K562 (cell line): ENCODE measurements at regions not wholly inside any gene's neighbourhood (a gene's known extent, or its start where the extent isn't known, plus 50 kb on each side); places are given as distances from the start of the nearest gene placed in this dataset.

ENCODE experiments used
- ATAC-seq: fragments of 200-7000 bp; cut with Tn5 transposase; 3 replicates; pipeline ENCODE4 v1.9.1; 2020; ENCODE audit warnings: moderate library complexity
- BruUV-seq: library from RNA; stranded (reverse); fragments of 400-500 nt; replicated peaks from 2 replicates; lab custom pipeline; 2021; lab: Mats Ljungman, UMichigan
- CTCF ChIA-PET: fragments of 300-600 bp; formaldehyde crosslinking; extraction: SDS; loops from one replicate; lab custom pipeline; 2021; ENCODE audit warnings: low intra/inter-chr PET ratio; lab: Yijun Ruan, JAX
- POLR2A ChIA-PET: fragments of 300-600, 350-650 bp; sonication (Branson Sonifier 250); formaldehyde crosslinking; extraction: SDS; loops from one replicate; lab custom pipeline; 2021; ENCODE audit warnings: antibody characterized with exemption, inconsistent platforms; lab: Yijun Ruan, JAX
- DNase-seq, 4 experiments: peaks; one replicate each; pipeline versions ENCODE4 v3.0.0 to v3.0.0-alpha.2; 2011 to 2018; ENCODE audit warnings: low spot score in 3 of 4, mixed read lengths in 3 of 4; ENCODE audit errors: extremely low read depth in 1 of 4
- FAIRE-seq: peaks from 2 replicates; lab custom pipeline; 2011; peaks lifted over from hg19 to GRCh38; lab: Jason Lieb, UNC
- H2AFZ ChIP-seq: 2 replicates; pipeline ENCODE4 v1.6.0; 2011; ENCODE audit warnings: low read depth, low read length, control low read depth, inconsistent platforms
- H3K27ac ChIP-seq: fragments of 200-600 bp; 3 replicates; pipeline ENCODE4 v1.8.0; 2011; ENCODE audit warnings: low read depth, mild to moderate bottlenecking, control low read depth, inconsistent platforms, low read length, moderate library complexity, mixed read lengths; ENCODE audit errors: extremely low read depth
- H3K27me3 ChIP-seq, 2 experiments: fragments of 300-600 bp in 1 of 2; 2 replicates in 1 of 2; 3 replicates in 1 of 2; pipeline versions ENCODE4 v1.6.0 to v1.8.0; 2011; ENCODE audit warnings: inconsistent platforms in 2 of 2, low read length in 2 of 2, mild to moderate bottlenecking in 1 of 2, mixed read lengths in 1 of 2, moderate library complexity in 1 of 2; ENCODE audit not compliant: control insufficient read depth in 2 of 2, insufficient read depth in 2 of 2
- H3K36me3 ChIP-seq: fragments of 300-600 bp; 3 replicates; pipeline ENCODE4 v1.8.0; 2011; ENCODE audit warnings: mild to moderate bottlenecking, low read length, inconsistent platforms; ENCODE audit not compliant: control insufficient read depth, insufficient read depth
- H3K4me1 ChIP-seq, 2 experiments: fragments of 200-600 bp in 1 of 2; replicated peaks in 1 of 2; 2 replicates in 1 of 2; 3 replicates in 1 of 2; pipeline versions ENCODE4 v1.5.1 to v1.8.0; 2011; ENCODE audit warnings: inconsistent platforms in 2 of 2, low read length in 2 of 2, mild to moderate bottlenecking in 1 of 2, mixed read lengths in 1 of 2, moderate library complexity in 1 of 2; ENCODE audit not compliant: control insufficient read depth in 2 of 2, insufficient read depth in 2 of 2
- H3K4me2 ChIP-seq: 2 replicates; pipeline ENCODE4 v1.6.1; 2011; ENCODE audit warnings: low read length, control low read depth, inconsistent platforms, mixed read lengths; ENCODE audit not compliant: insufficient read depth
- H3K4me3 ChIP-seq: fragments of 200-600 bp; sonication (generic), shearing (Covaris generic); 2 replicates; pipeline ENCODE4 v1.5.1; 2016; ENCODE audit warnings: control low read depth, inconsistent platforms
- H3K79me2 ChIP-seq: fragments of 200-600 bp; 3 replicates; pipeline ENCODE4 v1.8.0; 2011; ENCODE audit warnings: low read length, inconsistent platforms; ENCODE audit not compliant: control insufficient read depth, insufficient read depth
- H3K9ac ChIP-seq, 2 experiments: 2 replicates each; pipeline versions ENCODE4 v1.6.0 to v1.6.1; 2011; ENCODE audit warnings: low read depth in 2 of 2, low read length in 2 of 2, control low read depth in 1 of 2, inconsistent platforms in 1 of 2, mild to moderate bottlenecking in 1 of 2, mixed read lengths in 1 of 2; ENCODE audit not compliant: insufficient read depth in 1 of 2
- H3K9me1 ChIP-seq: one replicate; pipeline ENCODE4 v1.6.0; 2011; ENCODE audit warnings: inconsistent platforms, mild to moderate bottlenecking, low read length, moderate library complexity; ENCODE audit not compliant: control insufficient read depth, insufficient read depth
- H3K9me3 ChIP-seq: replicated peaks from 2 replicates; pipeline ENCODE4 v1.5.1; 2011; ENCODE audit warnings: low read depth, low read length, inconsistent platforms; ENCODE audit not compliant: control insufficient read depth, insufficient read depth
- H4K20me1 ChIP-seq: replicated peaks from 2 replicates; pipeline ENCODE4 v1.6.1; 2011; ENCODE audit warnings: low read length, inconsistent platforms, mixed read lengths; ENCODE audit not compliant: control insufficient read depth, insufficient read depth
- HNRNPK ChIP-seq: fragments of 200-400 bp; formaldehyde crosslinking; IDR thresholded peaks from one replicate; pipeline ENCODE4 v1.6.1; 2018; ENCODE audit warnings: mild to moderate bottlenecking, low read depth, low read length; ENCODE audit not compliant: poor library complexity, severe bottlenecking
- JUN ChIP-seq, 2 experiments: sonication (generic) in 1 of 2; formaldehyde crosslinking in 1 of 2; IDR thresholded peaks; 2 replicates each; pipeline versions ENCODE4 v1.6.1 to v1.8.0; 2012 to 2022; ENCODE audit warnings: borderline replicate concordance in 2 of 2, mild to moderate bottlenecking in 2 of 2, improper control_type of control experiment in 1 of 2, low read depth in 1 of 2, low read length in 1 of 2, missing genetic modification reagents in 1 of 2
- MED1 ChIP-seq: sonication (generic); formaldehyde crosslinking; IDR thresholded peaks from 2 replicates; pipeline ENCODE4 v1.8.1; 2023; ENCODE audit warnings: missing genetic modification reagents, borderline replicate concordance
- MTA3 ChIP-seq: fragments of 450-650 bp; formaldehyde crosslinking; IDR thresholded peaks from 2 replicates; pipeline ENCODE4 v1.6.1; 2017; ENCODE audit warnings: mild to moderate bottlenecking, borderline replicate concordance
- NFXL1 ChIP-seq: fragments of 450-650 bp; formaldehyde crosslinking; IDR thresholded peaks from 2 replicates; pipeline ENCODE4 v1.4.0; 2021; ENCODE audit warnings: mild to moderate bottlenecking
- PCBP2 ChIP-seq: fragments of 200-400 bp; formaldehyde crosslinking; IDR thresholded peaks from 2 replicates; pipeline ENCODE4 v1.6.1; 2018; ENCODE audit warnings: low read length, low read depth, mild to moderate bottlenecking, moderate library complexity; ENCODE audit not compliant: poor library complexity, severe bottlenecking
- WGBS: fragments of 100-300 bp; shearing (Covaris generic); methylation state at CpG from one replicate; pipeline ENCODE4 v1.1.6; 2016; ENCODE audit warnings: low coverage, mixed read lengths; ENCODE audit not compliant: insufficient coverage; ENCODE audit errors: missing lambda C conversion rate; 5-methylcytosine and 5-hydroxymethylcytosine counted together
- in situ Hi-C: fragments of 300-500 bp; cut with MboI; formaldehyde crosslinking; loops from 4 replicates; pipeline ENCODE4 v1.15.0; 2018; ENCODE audit warnings: inconsistent platforms, mixed read lengths
- intact Hi-C: fragments of 100-400 bp; cut with micrococcal nuclease; formaldehyde crosslinking; loops from 2 replicates; pipeline ENCODE4 v1.14.2; 2022
- TF ChIP-seq, protein P1 (sequence below): sonication (generic); IDR thresholded peaks from 2 replicates; pipeline ENCODE4 v1.6.1; 2016
- TF ChIP-seq, protein P2 (sequence below): IDR thresholded peaks from 2 replicates; pipeline ENCODE4 v1.6.1; 2016; ENCODE audit warnings: missing genetic modification characterization, missing compliant biosample characterization
- TF ChIP-seq, protein P3 (sequence below): fragments of 450-650 bp; formaldehyde crosslinking; IDR thresholded peaks from 2 replicates; pipeline ENCODE4 v1.4.0; 2022; ENCODE audit warnings: missing genetic modification characterization

DNA sequence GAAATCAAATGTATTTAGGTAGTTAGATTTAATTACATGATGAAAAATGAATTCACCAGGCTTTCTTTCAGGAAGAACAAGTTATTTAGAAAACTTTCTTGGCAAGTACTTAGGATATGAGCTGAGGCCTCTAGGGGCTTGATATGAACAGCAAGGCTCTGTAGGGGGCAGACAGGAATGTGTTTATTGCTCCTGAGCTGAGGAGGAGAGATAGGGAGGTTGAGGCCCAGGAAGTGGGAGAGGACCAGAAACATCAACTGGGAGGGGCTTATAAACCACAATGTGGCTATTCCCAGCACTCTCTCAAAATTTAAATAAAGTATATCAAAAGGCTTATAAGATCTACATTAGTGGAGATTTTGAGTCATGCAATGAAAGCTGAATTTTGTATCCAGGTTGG is 154.0 kb upstream of the MAF start:
- in situ Hi-C loops, result no loop called here
- Histone ChIP-seq H3K4me2 (no peak overlapping the region), H3K4me1 (peaks cover 0 to 11% of the 10 kb centered on the region in 2 experiments; a peak in 2 of 5 replicates), H2AFZ (no peak overlapping the region), H3K36me3 (no peaks in the 10 kb centered on the region), H3K9me3 (no peaks in the 10 kb centered on the region), H4K20me1 (no peaks in the 10 kb centered on the region), H3K79me2 (no peaks in the 10 kb centered on the region), H3K27me3 (no peaks in the 10 kb centered on the region), H3K9me1 (no peaks in the 10 kb centered on the region), H3K9ac (no peak overlapping the region), H3K4me3 (no peak overlapping the region), H3K27ac (no peak overlapping the region)
- no peak for ATAC-seq
- no TSS peak for BruUV-seq
- no peak for TF ChIP-seq JUN (IDR thresholded peaks at IDR 0.05; ENCODE audit: borderline replicate concordance, low read depth, low read length)
- no peak for TF ChIP-seq JUN (CRISPR knock-in tag; IDR thresholded peaks at IDR 0.05; ENCODE audit: borderline replicate concordance)
- TF ChIP-seq MTA3, result no peak
- FAIRE-seq, result no peak
- CTCF ChIA-PET, result no interaction called here
- intact Hi-C loops, result no loop called here
- DNase-seq, result no peak
- POLR2A ChIA-PET, result interaction anchor here (1.1 to 1.7 kb wide), 2 partner anchors 9 to 10 kb away, joined by 4 to 5 read pairs; no protein-coding TSS in a partner anchor

DNA sequence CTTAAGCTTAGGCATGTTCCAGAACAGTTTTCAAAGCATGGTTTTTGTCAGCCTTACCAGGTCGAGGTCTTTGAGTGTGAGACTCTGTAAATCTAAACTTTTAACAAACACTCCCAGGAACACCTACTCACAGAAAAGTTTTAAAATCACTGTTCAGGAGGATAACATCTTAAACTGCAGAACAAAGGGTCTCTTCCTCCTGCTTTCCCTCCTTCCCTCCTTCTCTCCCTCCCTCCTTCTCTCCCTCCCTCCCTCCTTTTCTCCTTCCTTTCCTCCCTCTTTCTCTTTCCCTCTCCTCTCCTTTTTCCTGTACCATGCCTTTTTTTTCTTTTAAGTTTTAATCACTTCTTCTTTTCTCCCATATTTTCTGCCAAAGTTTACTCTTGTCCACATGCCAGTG is 153.5 kb upstream of the MAF start:
- peaks cover 0 to 11% of the 10 kb centered on the region in 2 experiments; a peak in 2 of 5 replicates for H3K4me1 ChIP-seq
- no peak for DNase-seq
- TF ChIP-seq HNRNPK (peak; percentile 17), PCBP2 (peak; percentile 75), MED1 (CRISPR knock-in tag) (no peak), NFXL1 (CRISPR knock-in tag) (no peak)
- TF ChIP-seq, protein P1, sequence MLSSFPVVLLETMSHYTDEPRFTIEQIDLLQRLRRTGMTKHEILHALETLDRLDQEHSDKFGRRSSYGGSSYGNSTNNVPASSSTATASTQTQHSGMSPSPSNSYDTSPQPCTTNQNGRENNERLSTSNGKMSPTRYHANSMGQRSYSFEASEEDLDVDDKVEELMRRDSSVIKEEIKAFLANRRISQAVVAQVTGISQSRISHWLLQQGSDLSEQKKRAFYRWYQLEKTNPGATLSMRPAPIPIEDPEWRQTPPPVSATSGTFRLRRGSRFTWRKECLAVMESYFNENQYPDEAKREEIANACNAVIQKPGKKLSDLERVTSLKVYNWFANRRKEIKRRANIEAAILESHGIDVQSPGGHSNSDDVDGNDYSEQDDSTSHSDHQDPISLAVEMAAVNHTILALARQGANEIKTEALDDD, result no peak
- TF ChIP-seq, protein P2, sequence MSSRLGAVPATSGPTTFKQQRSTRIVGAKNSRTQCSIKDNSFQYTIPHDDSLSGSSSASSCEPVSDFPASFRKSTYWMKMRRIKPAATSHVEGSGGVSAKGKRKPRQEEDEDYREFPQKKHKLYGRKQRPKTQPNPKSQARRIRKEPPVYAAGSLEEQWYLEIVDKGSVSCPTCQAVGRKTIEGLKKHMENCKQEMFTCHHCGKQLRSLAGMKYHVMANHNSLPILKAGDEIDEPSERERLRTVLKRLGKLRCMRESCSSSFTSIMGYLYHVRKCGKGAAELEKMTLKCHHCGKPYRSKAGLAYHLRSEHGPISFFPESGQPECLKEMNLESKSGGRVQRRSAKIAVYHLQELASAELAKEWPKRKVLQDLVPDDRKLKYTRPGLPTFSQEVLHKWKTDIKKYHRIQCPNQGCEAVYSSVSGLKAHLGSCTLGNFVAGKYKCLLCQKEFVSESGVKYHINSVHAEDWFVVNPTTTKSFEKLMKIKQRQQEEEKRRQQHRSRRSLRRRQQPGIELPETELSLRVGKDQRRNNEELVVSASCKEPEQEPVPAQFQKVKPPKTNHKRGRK, result peak; percentile 47; the same call in 1 of the 2 replicates
- TF ChIP-seq, protein P3, sequence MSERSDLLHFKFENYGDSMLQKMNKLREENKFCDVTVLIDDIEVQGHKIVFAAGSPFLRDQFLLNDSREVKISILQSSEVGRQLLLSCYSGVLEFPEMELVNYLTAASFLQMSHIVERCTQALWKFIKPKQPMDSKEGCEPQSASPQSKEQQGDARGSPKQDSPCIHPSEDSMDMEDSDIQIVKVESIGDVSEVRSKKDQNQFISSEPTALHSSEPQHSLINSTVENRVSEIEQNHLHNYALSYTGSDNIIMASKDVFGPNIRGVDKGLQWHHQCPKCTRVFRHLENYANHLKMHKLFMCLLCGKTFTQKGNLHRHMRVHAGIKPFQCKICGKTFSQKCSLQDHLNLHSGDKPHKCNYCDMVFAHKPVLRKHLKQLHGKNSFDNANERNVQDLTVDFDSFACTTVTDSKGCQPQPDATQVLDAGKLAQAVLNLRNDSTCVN, result 0 out of 2 replicates have a peak, but pooled peaks have one; percentile 9
- TF ChIP-seq, all 486 proteins: peak for 4
- Histone ChIP-seq H3K9ac (no peak overlapping the region), H3K4me3 (no peak overlapping the region), H3K9me1 (no peaks in the 10 kb centered on the region), H3K79me2 (no peaks in the 10 kb centered on the region), H3K27ac (no peak overlapping the region), H3K36me3 (no peaks in the 10 kb centered on the region), H3K4me2 (no peak overlapping the region), H3K27me3 (no peaks in the 10 kb centered on the region), H4K20me1 (no peaks in the 10 kb centered on the region), H3K9me3 (no peaks in the 10 kb centered on the region), H2AFZ (no peak overlapping the region)
- ATAC-seq, result no peak
- intact Hi-C loops, result no loop called here
- WGBS, result 0% methylated on average over 1 of the region's 1 CpG
- no peak for FAIRE-seq
- BruUV-seq, result no TSS peak
- ChIA-PET CTCF (no interaction called here), POLR2A (interaction anchor here (1.1 to 1.7 kb wide), 2 partner anchors 9 to 10 kb away, joined by 4 to 5 read pairs; no protein-coding TSS in a partner anchor)
- in situ Hi-C loops, result no loop called here
